Endothelial cell of umbilical vein (primary cell): ENCODE measurements at regions not wholly inside any gene's neighbourhood (a gene's known extent, or its start where the extent isn't known, plus 50 kb on each side); places are given as distances from the start of the nearest gene placed in this dataset.

Experiments used
- CTCF ChIP-seq, 2 donors: IDR thresholded peaks; 1 replicate in 1 of 2; 2 replicates in 1 of 2; pipeline ENCODE4 v1.5.1; 2011; ENCODE audit warnings: low read length in 2 of 2, mild to moderate bottlenecking in 2 of 2, moderate library complexity in 2 of 2, control low read depth in 1 of 2, inconsistent platforms in 1 of 2, low read depth in 1 of 2; ENCODE audit not compliant: insufficient read depth in 1 of 2; ENCODE audit errors: extremely low read depth in 1 of 2
- POLR2AphosphoS5 ChIP-seq: IDR thresholded peaks from 2 replicates; pipeline ENCODE4 v1.6.1; 2012; ENCODE audit warnings: low read depth, mild to moderate bottlenecking, control low read depth, low read length, moderate library complexity; ENCODE audit not compliant: insufficient read depth

- TF ChIP-seq CTCF (IDR thresholded peaks at IDR 0.05; ENCODE audit: extremely low read depth in 1 of 2, insufficient read depth in 1 of 2, low read depth in 1 of 2, low read length in 2 of 2), result no peak
- TF ChIP-seq POLR2AphosphoS5, result no peak
Observed at GRCh38 chr18:22475426-22476100, 57.8 kb upstream of the CTAGE1 start.
